Ectodermal cell (in vitro differentiated cells): ENCODE measurements at regions not wholly inside any gene's neighbourhood (a gene's known extent, or its start where the extent isn't known, plus 50 kb on each side); places are given as distances from the start of the nearest gene placed in this dataset.

ENCODE experiments used
- H3K27ac ChIP-seq: 2 replicates; pipeline ENCODE4 v1.7.0; 2013; ENCODE audit warnings: mild to moderate bottlenecking, low read depth, low read length; ENCODE audit not compliant: insufficient read depth, poor library complexity, severe bottlenecking
- H3K27me3 ChIP-seq: 2 replicates; pipeline ENCODE4 v1.7.0; 2013; ENCODE audit warnings: mild to moderate bottlenecking, low read length; ENCODE audit not compliant: insufficient read depth, control insufficient read depth, poor library complexity, severe bottlenecking
- H3K36me3 ChIP-seq: one replicate; pipeline ENCODE4 v1.7.0; 2013; ENCODE audit warnings: low read length; ENCODE audit not compliant: control insufficient read depth, insufficient read depth
- H3K4me1 ChIP-seq: one replicate; pipeline ENCODE4 v1.7.0; 2013; ENCODE audit warnings: low read length; ENCODE audit not compliant: control insufficient read depth, insufficient read depth
- H3K4me3 ChIP-seq: 2 replicates; pipeline ENCODE4 v1.7.0; 2013; ENCODE audit warnings: low read depth, low read length, control low read depth; ENCODE audit not compliant: insufficient read depth
- H3K9me3 ChIP-seq: 2 replicates; pipeline ENCODE4 v1.7.0; 2013; ENCODE audit warnings: mild to moderate bottlenecking, low read length, moderate library complexity; ENCODE audit not compliant: control insufficient read depth
- WGBS, 2 experiments: methylation state at CpG; one replicate each; pipeline ENCODE4 v1.1.7; 2013; ENCODE audit warnings: missing lambda C conversion rate in 2 of 2; 5-methylcytosine and 5-hydroxymethylcytosine counted together

DNA sequence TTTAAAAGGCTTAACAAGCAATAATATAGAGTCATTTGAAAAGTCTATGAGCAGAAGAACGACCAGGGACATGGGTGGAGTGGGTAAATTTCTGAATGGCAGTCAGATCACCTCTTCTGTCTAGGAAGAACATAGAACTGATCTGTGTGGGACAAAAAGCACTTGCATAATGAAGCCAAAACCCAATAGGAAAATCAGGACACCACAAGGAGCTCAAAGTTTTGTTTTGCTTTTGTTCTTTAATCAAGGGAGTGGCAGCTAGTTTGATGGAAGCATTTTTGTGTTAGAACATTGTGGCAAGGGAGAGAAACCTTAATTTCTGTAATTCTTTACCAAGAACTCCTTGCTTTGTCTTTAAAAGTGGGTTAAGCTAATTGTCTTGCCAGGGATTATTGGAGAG lies 240.2 kb upstream of the TANK start:
- Histone ChIP-seq H3K4me3 (no peak overlapping the region), H3K27ac (no peak overlapping the region)

GRCh38 chr2:160920791-160921303 lies 239.4 kb upstream of the TANK start:
- H3K36me3 ChIP-seq = no peaks in the 10 kb centered on the region
- H3K27ac ChIP-seq = no peak overlapping the region
- H3K4me1 ChIP-seq = no peaks in the 10 kb centered on the region
- H3K9me3 ChIP-seq = no peaks in the 10 kb centered on the region
- H3K4me3 ChIP-seq = no peak overlapping the region
- 90 to 94% methylated on average over 8 of the region's 8 CpGs for WGBS, 2 experiments
- H3K27me3 ChIP-seq = no peaks in the 10 kb centered on the region

More for the DNA sequence above, 240.2 kb upstream of the TANK start:
- H3K9me3 ChIP-seq = no peaks in the 10 kb centered on the region
- H3K4me1 ChIP-seq = no peaks in the 10 kb centered on the region
- H3K27me3 ChIP-seq = no peaks in the 10 kb centered on the region
- no peaks in the 10 kb centered on the region for H3K36me3 ChIP-seq
- 95 to 100% methylated on average over 1 of the region's 1 CpG for WGBS, 2 experiments

GRCh38 chr2:160921386-160921964 lies 238.8 kb upstream of the TANK start:
- no peaks in the 10 kb centered on the region for H3K36me3 ChIP-seq
- H3K9me3 ChIP-seq = no peaks in the 10 kb centered on the region
- H3K27ac ChIP-seq = no peak overlapping the region
- H3K4me3 ChIP-seq = no peak overlapping the region
- no peaks in the 10 kb centered on the region for H3K27me3 ChIP-seq
- H3K4me1 ChIP-seq = no peaks in the 10 kb centered on the region
- WGBS, 2 experiments = 97 to 100% methylated on average over 1 to 4 of the region's 4 CpGs

DNA sequence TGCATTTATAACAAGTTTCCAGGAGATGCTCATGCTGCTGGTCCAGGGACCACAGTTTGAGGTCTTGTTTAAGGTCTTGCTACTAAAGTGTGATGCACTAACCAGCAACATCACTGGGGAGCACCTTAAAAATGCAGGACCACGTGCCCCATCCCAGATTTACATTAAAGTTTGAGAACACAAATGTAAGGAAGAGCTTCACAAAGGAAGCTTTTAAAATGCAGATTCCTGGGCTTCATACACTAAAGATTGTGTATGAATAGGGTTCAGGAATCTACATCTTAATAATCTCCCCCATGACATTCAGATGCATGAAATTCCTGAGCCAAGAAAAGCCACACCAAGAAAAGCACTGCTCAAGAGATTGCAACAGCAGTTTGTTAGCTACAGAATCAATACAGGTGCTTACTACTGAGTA lies 235.3 kb upstream of the TANK start:
- Histone ChIP-seq H3K4me1 (no peaks in the 10 kb centered on the region), H3K9me3 (no peaks in the 10 kb centered on the region), H3K27me3 (no peaks in the 10 kb centered on the region), H3K36me3 (no peaks in the 10 kb centered on the region), H3K4me3 (no peak overlapping the region), H3K27ac (no peak overlapping the region)
- 9 to 28% methylated on average over 1 of the region's 1 CpG for WGBS, 2 experiments

GRCh38 chr2:160925956-160926355 lies 234.3 kb upstream of the TANK start:
- Histone ChIP-seq H3K27ac (no peak overlapping the region), H3K4me1 (no peaks in the 10 kb centered on the region), H3K4me3 (no peak overlapping the region), H3K36me3 (no peaks in the 10 kb centered on the region), H3K27me3 (no peaks in the 10 kb centered on the region), H3K9me3 (no peaks in the 10 kb centered on the region)
- WGBS, 2 experiments = 94 to 100% methylated on average over 1 of the region's 1 CpG

DNA sequence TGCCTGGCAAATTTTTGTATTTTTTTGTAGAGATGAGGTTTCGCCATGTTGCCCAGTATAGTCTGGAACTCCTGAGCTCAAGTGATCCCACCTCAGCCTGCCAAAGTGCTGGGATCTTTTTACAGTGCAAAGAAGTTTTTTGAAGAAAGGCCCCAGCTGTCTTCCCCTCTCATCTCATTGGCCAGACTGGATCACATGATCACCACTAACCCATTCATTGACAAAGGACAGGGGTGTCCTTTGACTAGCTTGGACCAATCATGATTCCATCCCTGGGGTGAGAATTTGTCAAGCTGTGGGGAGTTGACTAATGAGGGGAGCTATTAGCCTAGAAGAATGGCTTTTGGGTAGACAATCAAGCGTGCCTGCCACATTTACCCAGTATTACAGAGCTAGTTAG lies 232.9 kb upstream of the TANK start:
- Histone ChIP-seq H3K27ac (no peak overlapping the region), H3K36me3 (no peaks in the 10 kb centered on the region), H3K4me1 (no peaks in the 10 kb centered on the region), H3K4me3 (no peak overlapping the region), H3K9me3 (no peaks in the 10 kb centered on the region), H3K27me3 (no peaks in the 10 kb centered on the region)
- WGBS, 2 experiments = 47 to 48% methylated on average over 2 of the region's 2 CpGs

DNA sequence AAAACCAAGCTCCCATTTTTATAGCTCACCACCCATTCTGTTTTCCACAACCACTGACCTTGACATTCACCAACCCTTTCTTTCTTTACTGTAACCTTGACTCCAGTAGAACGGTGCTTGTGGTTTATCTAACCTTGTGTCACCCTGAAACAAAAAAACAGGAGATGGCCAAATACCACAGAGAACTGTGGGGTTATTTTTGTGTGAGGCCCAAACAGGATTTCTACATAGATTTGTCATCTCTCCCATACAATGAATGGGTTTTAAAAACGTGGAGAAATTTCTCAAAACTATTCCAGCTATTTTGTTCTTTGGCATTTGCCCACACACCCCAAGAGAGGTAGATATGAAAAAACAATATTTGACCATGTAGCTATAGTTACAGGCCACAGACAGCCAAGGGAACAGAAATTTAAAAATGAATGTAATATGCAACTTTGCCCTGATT lies 231.3 kb upstream of the TANK start:
- WGBS, 2 experiments = 87 to 96% methylated on average over 1 to 2 of the region's 2 CpGs
- Histone ChIP-seq H3K27me3 (no peaks in the 10 kb centered on the region), H3K9me3 (no peaks in the 10 kb centered on the region), H3K27ac (no peak overlapping the region), H3K36me3 (no peaks in the 10 kb centered on the region), H3K4me3 (no peak overlapping the region), H3K4me1 (no peaks in the 10 kb centered on the region)

GRCh38 chr2:160931531-160931930 lies 228.7 kb upstream of the TANK start:
- Histone ChIP-seq H3K4me1 (no peaks in the 10 kb centered on the region), H3K27me3 (no peaks in the 10 kb centered on the region)
- 94 to 95% methylated on average over 6 of the region's 6 CpGs for WGBS, 2 experiments

GRCh38 chr2:160932960-160933359 lies 227.3 kb upstream of the TANK start:
- no peaks in the 10 kb centered on the region for H3K27me3 ChIP-seq
- no peaks in the 10 kb centered on the region for H3K36me3 ChIP-seq
- no peak overlapping the region for H3K4me3 ChIP-seq
- H3K27ac ChIP-seq = no peak overlapping the region
- no peaks in the 10 kb centered on the region for H3K9me3 ChIP-seq
- no peaks in the 10 kb centered on the region for H3K4me1 ChIP-seq
- 94 to 100% methylated on average over 2 of the region's 2 CpGs for WGBS, 2 experiments

More at GRCh38 chr2:160931531-160931930, 228.7 kb upstream of the TANK start:
- Histone ChIP-seq H3K36me3 (no peaks in the 10 kb centered on the region), H3K27ac (no peak overlapping the region), H3K9me3 (no peaks in the 10 kb centered on the region), H3K4me3 (no peak overlapping the region)

DNA sequence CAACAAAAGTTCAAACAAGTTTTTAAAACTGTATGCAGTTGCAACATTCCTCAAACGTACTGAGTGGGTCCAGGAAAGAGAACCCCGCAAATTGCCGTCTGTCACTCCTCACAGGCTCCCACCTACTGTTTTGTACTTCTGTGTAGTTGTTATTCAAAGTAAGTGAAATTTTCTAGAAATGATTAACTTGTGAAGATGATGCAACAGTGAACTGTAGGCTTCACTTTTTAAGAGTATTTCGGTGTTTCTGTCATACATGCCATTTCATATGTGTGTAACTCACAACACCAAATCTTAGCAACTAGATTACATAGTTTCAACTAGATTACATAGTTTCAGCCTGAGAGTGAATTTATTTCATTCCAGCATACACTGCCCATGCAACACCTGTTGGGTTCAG lies 226.0 kb upstream of the TANK start:
- Histone ChIP-seq H3K36me3 (no peaks in the 10 kb centered on the region), H3K4me3 (no peak overlapping the region), H3K27ac (no peak overlapping the region), H3K9me3 (no peaks in the 10 kb centered on the region), H3K27me3 (no peaks in the 10 kb centered on the region), H3K4me1 (no peaks in the 10 kb centered on the region)
- WGBS, 2 experiments = 92 to 95% methylated on average over 3 to 4 of the region's 4 CpGs
